22Rv1 (cell line): ENCODE measurements at regions not wholly inside any gene's neighbourhood (a gene's known extent, or its start where the extent isn't known, plus 50 kb on each side); places are given as distances from the start of the nearest gene placed in this dataset.

Source experiments
- CTCF ChIP-seq: fragments of 450-650 bp; IDR thresholded peaks from 2 replicates; pipeline ENCODE4 v1.5.1; 2017; ENCODE audit warnings: mild to moderate bottlenecking
- ZFX ChIP-seq: fragments of 450-650 bp; IDR thresholded peaks from 2 replicates; pipeline ENCODE4 v1.6.1; 2017; ENCODE audit warnings: antibody characterized with exemption, borderline replicate concordance

DNA sequence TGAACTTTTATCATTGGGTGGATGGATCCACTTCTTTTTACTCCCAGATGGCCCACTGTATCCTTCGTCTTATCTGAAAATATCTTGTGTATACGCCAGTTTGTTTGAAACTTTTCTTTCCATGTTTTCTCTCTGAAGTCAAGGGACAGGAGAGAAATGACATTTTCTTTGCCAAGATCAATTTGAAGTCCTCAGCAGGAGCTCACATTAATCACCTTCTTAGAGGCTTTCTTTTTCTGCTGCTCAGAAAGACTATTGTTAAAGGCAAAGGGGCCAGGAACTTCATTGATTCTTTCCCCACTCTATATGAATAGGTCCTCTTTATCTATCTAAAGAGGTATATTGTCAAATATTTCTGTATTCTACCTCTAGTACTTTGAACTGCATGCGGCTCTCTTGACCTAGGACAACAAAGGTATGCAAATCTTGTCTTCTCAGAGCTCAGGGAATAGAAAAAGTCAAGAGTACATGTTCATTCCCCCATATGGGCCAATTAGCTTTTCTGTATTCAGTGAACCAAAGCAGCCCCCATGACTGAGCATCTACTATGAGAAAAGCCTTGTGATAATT lies 583.3 kb downstream of the HS3ST4 start:
- TF ChIP-seq CTCF (no peak), ZFX (no peak)
